KBM-7 (cell line): ENCODE measurements at regions not wholly inside any gene's neighbourhood (a gene's known extent, or its start where the extent isn't known, plus 50 kb on each side); places are given as distances from the start of the nearest gene placed in this dataset.

Source experiments
- DNase-seq: peaks from one replicate; pipeline ENCODE4 v3.0.0-alpha.2; 2015
- in situ Hi-C: fragments of 300-500 bp; cut with MboI; formaldehyde crosslinking; loops from 2 replicates; pipeline ENCODE4 v1.14.3; 2020; ENCODE audit warnings: low sequenced_read_pairs, low pct_unique_long_range_greater_than_20kb, mixed read lengths

GRCh38 chr7:109073543-109073942 is 503.9 kb downstream of the DNAJB9 start:
- in situ Hi-C loops = no loop called here
- no peak for DNase-seq

- no peak for DNase-seq
- in situ Hi-C loops = no loop called here
Measured at GRCh38 chr7:109076396-109076972, 506.8 kb downstream of the DNAJB9 start.

GRCh38 chr7:109091042-109091441 is 521.4 kb downstream of the DNAJB9 start:
- in situ Hi-C loops = no loop called here
- no peak for DNase-seq

GRCh38 chr7:109092268-109092667 is 522.6 kb downstream of the DNAJB9 start:
- in situ Hi-C loops = no loop called here
- no peak for DNase-seq

- in situ Hi-C loops = no loop called here
- no peak for DNase-seq
Measured at GRCh38 chr7:109101332-109101731, 531.7 kb downstream of the DNAJB9 start.

- in situ Hi-C loops = no loop called here
- no peak for DNase-seq
Measured at GRCh38 chr7:109109558-109109957, 539.9 kb downstream of the DNAJB9 start.

GRCh38 chr7:109111086-109111485 is 541.4 kb downstream of the DNAJB9 start:
- DNase-seq = no peak
- in situ Hi-C loops = no loop called here

- no peak for DNase-seq
- in situ Hi-C loops = no loop called here
Measured at GRCh38 chr7:109121599-109122300, 552.1 kb downstream of the DNAJB9 start.

GRCh38 chr7:109125001-109125400 is 555.3 kb downstream of the DNAJB9 start:
- in situ Hi-C loops = no loop called here
- DNase-seq = no peak

GRCh38 chr7:109126404-109127050 is 556.9 kb downstream of the DNAJB9 start:
- in situ Hi-C loops = no loop called here
- no peak for DNase-seq

GRCh38 chr7:109127145-109127544 is 557.5 kb downstream of the DNAJB9 start:
- in situ Hi-C loops = no loop called here
- no peak for DNase-seq

GRCh38 chr7:109131141-109131540 is 561.5 kb downstream of the DNAJB9 start:
- in situ Hi-C loops = no loop called here
- no peak for DNase-seq

- no peak for DNase-seq
- in situ Hi-C loops = no loop called here
Measured at GRCh38 chr7:109136893-109137292, 567.2 kb downstream of the DNAJB9 start.

- in situ Hi-C loops = no loop called here
- DNase-seq = no peak
Measured at GRCh38 chr7:109154748-109155147, 585.1 kb downstream of the DNAJB9 start.

- in situ Hi-C loops = no loop called here
Measured at GRCh38 chr7:109158246-109158645, 588.6 kb downstream of the DNAJB9 start.

GRCh38 chr7:109176661-109177060 is 607.0 kb downstream of the DNAJB9 start:
- no peak for DNase-seq
- in situ Hi-C loops = no loop called here

More at GRCh38 chr7:109158246-109158645, 588.6 kb downstream of the DNAJB9 start:
- DNase-seq = no peak

- no peak for DNase-seq
- in situ Hi-C loops = no loop called here
Measured at GRCh38 chr7:109178342-109178741, 608.7 kb downstream of the DNAJB9 start.

GRCh38 chr7:109179601-109180000 is 609.9 kb downstream of the DNAJB9 start:
- in situ Hi-C loops = no loop called here
- DNase-seq = no peak

- no peak for DNase-seq
- in situ Hi-C loops = no loop called here
Measured at GRCh38 chr7:109190766-109191398, 621.2 kb downstream of the DNAJB9 start.

GRCh38 chr7:109206196-109206595 is 636.5 kb downstream of the DNAJB9 start:
- DNase-seq = no peak
- in situ Hi-C loops = no loop called here
